IMR-90 (cell line): ENCODE measurements at regions not wholly inside any gene's neighbourhood (a gene's known extent, or its start where the extent isn't known, plus 50 kb on each side); places are given as distances from the start of the nearest gene placed in this dataset.

Source experiments
- ATAC-seq: fragments of 200-7000 bp; cut with Tn5 transposase; 2 replicates; pipeline ENCODE4 v1.9.1; 2020; ENCODE audit warnings: low read depth, mild to moderate bottlenecking, moderate library complexity
- BruUV-seq: library from RNA; stranded (reverse); fragments of 400-500 nt; replicated peaks from 2 replicates; lab custom pipeline; 2021; lab: Mats Ljungman, UMichigan
- CTCF ChIA-PET: fragments of 300-600 bp; formaldehyde crosslinking; extraction: SDS; loops from one replicate; lab custom pipeline; 2021; ENCODE audit warnings: antibody characterized with exemption; lab: Yijun Ruan, JAX
- POLR2A ChIA-PET: fragments of 300-600 bp; sonication (Branson Sonifier 250); formaldehyde crosslinking; loops from one replicate; lab custom pipeline; 2022; ENCODE audit warnings: antibody characterized with exemption; ENCODE audit not compliant: unreplicated experiment; lab: Charles Lee
- DNase-seq: peaks from one replicate; pipeline ENCODE4 v3.0.0; 2013
- H2AFZ ChIP-seq: replicated peaks from 2 replicates; pipeline ENCODE3; 2013; ENCODE audit warnings: low read length, mild to moderate bottlenecking; ENCODE audit not compliant: poor library complexity
- H2AK5ac ChIP-seq: 2 replicates; pipeline ENCODE4 v1.6.1; 2013; ENCODE audit warnings: low read depth, low read length, inconsistent platforms
- H2AK9ac ChIP-seq: replicated peaks from 2 replicates; pipeline ENCODE3; 2013; ENCODE audit warnings: mild to moderate bottlenecking, low read depth, low read length, moderate library complexity; ENCODE audit not compliant: poor library complexity
- H2BK120ac ChIP-seq: 2 replicates; pipeline ENCODE4 v1.6.1; 2013; ENCODE audit warnings: low read depth, low read length, inconsistent platforms
- H2BK15ac ChIP-seq: 3 replicates; pipeline ENCODE4 v1.6.1; 2013; ENCODE audit warnings: low read depth, low read length, inconsistent platforms
- H2BK20ac ChIP-seq: 2 replicates; pipeline ENCODE4 v1.6.1; 2013; ENCODE audit warnings: low read depth, mild to moderate bottlenecking, inconsistent platforms, low read length, moderate library complexity
- H2BK5ac ChIP-seq: 2 replicates; pipeline ENCODE4 v1.6.1; 2013; ENCODE audit warnings: mild to moderate bottlenecking, low read depth, low read length, inconsistent platforms; ENCODE audit not compliant: poor library complexity, severe bottlenecking
- H3K14ac ChIP-seq: replicated peaks from 2 replicates; pipeline ENCODE4 v1.6.1; 2013; ENCODE audit warnings: low read depth, low read length, inconsistent platforms
- H3K18ac ChIP-seq: 2 replicates; pipeline ENCODE4 v1.6.1; 2013; ENCODE audit warnings: low read depth, low read length, control low read depth
- H3K23ac ChIP-seq: 2 replicates; pipeline ENCODE4 v1.6.1; 2013; ENCODE audit warnings: low read depth, low read length, inconsistent platforms
- H3K27ac ChIP-seq: 2 replicates; pipeline ENCODE4 v1.5.1; 2013; ENCODE audit warnings: mild to moderate bottlenecking, control low read depth, low read length; ENCODE audit not compliant: insufficient read depth
- H3K27me3 ChIP-seq: 2 replicates; pipeline ENCODE4 v1.6.1; 2013; ENCODE audit warnings: low read length; ENCODE audit not compliant: control insufficient read depth, insufficient read depth
- H3K36me3 ChIP-seq: 2 replicates; pipeline ENCODE4 v1.6.1; 2013; ENCODE audit warnings: low read length, mixed read lengths; ENCODE audit not compliant: control insufficient read depth, insufficient read depth
- H3K4ac ChIP-seq: 2 replicates; pipeline ENCODE4 v1.6.1; 2013; ENCODE audit warnings: low read depth, low read length, inconsistent platforms
- H3K4me1 ChIP-seq: 2 replicates; pipeline ENCODE4 v1.6.1; 2013; ENCODE audit warnings: low read length, mixed read lengths; ENCODE audit not compliant: control insufficient read depth, insufficient read depth
- H3K4me2 ChIP-seq: 2 replicates; pipeline ENCODE4 v1.6.1; 2013; ENCODE audit warnings: low read depth, mild to moderate bottlenecking, control low read depth, low read length, moderate library complexity
- H3K4me3 ChIP-seq: 2 replicates; pipeline ENCODE4 v1.5.1; 2013; ENCODE audit warnings: low read depth, mild to moderate bottlenecking, control low read depth, low read length, moderate library complexity; ENCODE audit not compliant: insufficient read depth
- H3K56ac ChIP-seq: 2 replicates; pipeline ENCODE4 v1.6.1; 2013; ENCODE audit warnings: low read length, inconsistent platforms; ENCODE audit not compliant: insufficient read depth; ENCODE audit errors: extremely low read depth
- H3K79me1 ChIP-seq, 2 experiments: 2 replicates each; pipeline ENCODE4 v1.6.1; 2013; ENCODE audit warnings: low read length in 2 of 2, inconsistent platforms in 1 of 2, low read depth in 1 of 2
- H3K9ac ChIP-seq: 2 replicates; pipeline ENCODE4 v1.6.1; 2013; ENCODE audit warnings: low read depth, low read length, control low read depth
- H3K9me1 ChIP-seq: 2 replicates; pipeline ENCODE4 v1.6.1; 2013; ENCODE audit warnings: low read length, inconsistent platforms; ENCODE audit not compliant: insufficient read depth
- H3K9me3 ChIP-seq: 2 replicates; pipeline ENCODE4 v1.6.1; 2013; ENCODE audit warnings: low read length; ENCODE audit not compliant: control insufficient read depth, insufficient read depth
- H4K20me1 ChIP-seq: 2 replicates; pipeline ENCODE4 v1.6.1; 2013; ENCODE audit warnings: low read length, inconsistent platforms; ENCODE audit not compliant: insufficient read depth
- H4K5ac ChIP-seq: 2 replicates; pipeline ENCODE4 v1.6.1; 2013; ENCODE audit warnings: mild to moderate bottlenecking, low read depth, low read length, control low read depth
- H4K8ac ChIP-seq, 2 experiments: 2 replicates each; pipeline ENCODE4 v1.6.1; 2013; ENCODE audit warnings: low read depth in 2 of 2, low read length in 2 of 2, control low read depth in 1 of 2, inconsistent platforms in 1 of 2
- H4K91ac ChIP-seq: 2 replicates; pipeline ENCODE4 v1.6.1; 2013; ENCODE audit warnings: low read depth, low read length, inconsistent platforms; ENCODE audit not compliant: insufficient read depth
- CTCF ChIP-seq: conservative IDR thresholded peaks from 2 replicates; pipeline ENCODE4 v1.5.1; 2012; ENCODE audit warnings: mild to moderate bottlenecking, low read depth, low read length, improper control_type of control experiment
- NFE2L2 ChIP-seq: fragments of 150-350 bp; IDR thresholded peaks from 2 replicates; pipeline ENCODE4 v1.6.1; 2016; ENCODE audit warnings: low read depth, mild to moderate bottlenecking, low read length
- WGBS, 2 experiments: methylation state at CpG; one replicate each; pipeline versions ENCODE4 v1.1.5 to v1.1.7; 2013; ENCODE audit warnings: missing lambda C conversion rate in 2 of 2; ENCODE audit not compliant: insufficient read length in 1 of 2; ENCODE audit errors: extremely low coverage in 2 of 2; 5-methylcytosine and 5-hydroxymethylcytosine counted together
- dilution Hi-C: fragments of 300-500 bp; cut with HindIII; formaldehyde crosslinking; loops from one replicate; pipeline ENCODE4 v1.14.3; 2018; ENCODE audit warnings: low sequenced_read_pairs; ENCODE audit not compliant: unreplicated experiment
- in situ Hi-C: fragments of 300-500 bp; cut with MboI; formaldehyde crosslinking; loops from 3 replicates; pipeline ENCODE4 v1.14.3; 2019; ENCODE audit warnings: low sequenced_read_pairs, inconsistent platforms, mixed read lengths
- intact Hi-C: fragments of 100-400 bp; cut with micrococcal nuclease; formaldehyde crosslinking; loops from 2 replicates; pipeline ENCODE4 v1.10.0; 2022

- no CpG with 5 or more reads among the region's 3 CpGs for WGBS, 2 experiments
- peak overlapping the region; percentile 91 for H4K5ac ChIP-seq
- H4K91ac ChIP-seq = peak overlapping the region; percentile 47
- no peak overlapping the region for H2AK5ac ChIP-seq
- intact Hi-C loops (no loop called here), dilution Hi-C loops (no loop called here), in situ Hi-C loops (loop anchor here (25.0 kb wide), 1 partner anchor 1114 kb away; no protein-coding TSS in a partner anchor)
- no peaks in the 10 kb centered on the region for H3K27me3 ChIP-seq
- H2AK9ac ChIP-seq = no peak overlapping the region
- H3K27ac ChIP-seq = 0 out of 2 replicates have a peak overlapping the region, but pooled peaks have one; percentile 22
- peak overlapping the region; percentile 5; the same call in 1 of the 2 replicates for H3K56ac ChIP-seq
- no peak overlapping the region for H3K9ac ChIP-seq
- H2BK15ac ChIP-seq = 0 out of 3 replicates have a peak overlapping the region, but pooled peaks have one; percentile 13
- H3K4ac ChIP-seq = peak overlapping the region; percentile 70
- peak overlapping the region; percentile 77; the same call in 1 of the 2 replicates for H3K18ac ChIP-seq
- DNase-seq (peak; percentile 51), ATAC-seq (peak; percentile 65)
- ChIA-PET POLR2A (interaction anchor here (0.6 kb wide), 1 partner anchor 1305 kb away, joined by 4 read pairs; no protein-coding TSS in a partner anchor), CTCF (interaction anchor here (1.5 kb wide), 1 partner anchor 10 kb away, joined by 5 read pairs; no protein-coding TSS in a partner anchor)
- peak overlapping the region; percentile 41; the same call in 1 of the 2 replicates for H3K14ac ChIP-seq
- H3K4me3 ChIP-seq = no peak overlapping the region
- peak overlapping the region; percentile 72 for H2BK5ac ChIP-seq
- peak overlapping the region in 1 of 2 experiments; percentile 87; a peak in 1 of 4 replicates for H4K8ac ChIP-seq
- peak overlapping the region; percentile 87 for H2BK120ac ChIP-seq
- H4K20me1 ChIP-seq = no peaks in the 10 kb centered on the region
- TF ChIP-seq NFE2L2 = peak; percentile 54
- TF ChIP-seq CTCF = no peak
- no peaks in the 10 kb centered on the region for H3K36me3 ChIP-seq
- H3K79me1 ChIP-seq = no peaks in the 10 kb centered on the region
- H3K9me3 ChIP-seq = peaks cover 5% of the 10 kb centered on the region; the same call in 1 of the 2 replicates
- peak overlapping the region; percentile 60 for H2BK20ac ChIP-seq
- H3K4me1 ChIP-seq = peaks cover 2% of the 10 kb centered on the region; the same call in 1 of the 2 replicates
- H3K23ac ChIP-seq = peak overlapping the region; percentile 18
- peak overlapping the region; percentile 5 for H2AFZ ChIP-seq
- no TSS peak for BruUV-seq
- H3K4me2 ChIP-seq = no peak overlapping the region; the same call in 1 of the 2 replicates
- H3K9me1 ChIP-seq = no peaks in the 10 kb centered on the region
Observed at GRCh38 chr11:23123753-23124152, 263.5 kb upstream of the CCDC179 start.
